NCI-H1048 (cell line): ENCODE measurements at regions not wholly inside any gene's neighbourhood (a gene's known extent, or its start where the extent isn't known, plus 50 kb on each side); places are given as distances from the start of the nearest gene placed in this dataset.
"Not testable (repeated sequence)": the region's sequence is repeated elsewhere in the genome, so short reads cannot be mapped to it uniquely, and the experiment has no call there.

Experiments
- DNase-seq: peaks from one replicate; lab custom pipeline; 2025; lab: John Stamatoyannopoulos, UW

DNA sequence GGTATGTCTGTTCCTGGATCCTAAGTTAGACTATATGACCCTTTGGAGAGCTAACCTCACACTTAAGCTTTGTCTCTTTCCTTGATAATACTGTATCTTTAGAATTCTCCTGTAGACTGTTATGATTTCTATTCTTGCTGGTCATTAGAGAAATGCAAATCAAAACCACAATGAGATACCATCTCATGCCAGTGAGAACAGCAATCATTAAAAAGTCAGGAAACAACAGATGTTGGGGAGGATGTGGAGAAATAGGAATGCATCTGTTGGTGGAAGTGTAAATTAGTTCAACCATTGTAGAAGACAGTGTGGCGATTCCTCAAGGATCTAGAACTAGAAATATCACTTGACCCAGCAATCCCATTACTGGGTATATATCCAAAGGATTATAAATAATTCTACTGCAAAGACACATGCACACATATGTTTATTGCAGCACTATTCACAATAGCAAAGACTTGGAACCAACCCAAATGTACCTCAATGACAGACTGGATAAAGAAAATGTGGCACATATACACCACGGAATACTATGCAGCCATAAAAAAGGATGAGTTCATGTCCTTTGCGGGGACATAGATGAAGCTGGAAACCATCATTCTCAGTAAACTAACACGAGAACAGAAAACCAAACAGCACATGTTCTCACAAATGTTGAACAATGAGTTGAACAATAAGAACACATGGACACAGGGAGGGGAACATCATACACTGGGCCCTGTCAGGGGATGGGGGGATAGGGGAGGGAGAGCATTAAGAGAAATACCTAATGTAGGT lies 867.8 kb upstream of the ADGRB3 start:
- DNase-seq: not testable (repeated sequence)

DNA sequence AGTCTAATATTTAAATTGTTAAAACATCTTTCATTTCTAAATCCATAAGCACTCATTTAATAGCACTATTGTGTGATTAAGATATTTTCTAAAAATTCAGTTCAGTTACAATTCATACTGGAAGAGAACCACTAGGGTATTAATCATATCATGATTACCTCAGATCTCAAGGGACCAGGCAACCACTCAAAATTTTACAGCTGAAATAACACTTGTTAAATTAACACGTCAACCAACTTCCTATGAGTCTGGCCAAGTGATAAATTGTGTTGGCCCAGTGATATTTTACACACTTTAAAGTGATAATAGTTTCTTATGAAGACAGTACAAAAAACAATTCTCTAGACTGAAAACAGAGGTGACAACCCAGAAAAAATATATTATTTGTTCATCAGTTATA lies 869.0 kb upstream of the ADGRB3 start:
- DNase-seq: no peak

- no peak for DNase-seq
These were observed 876.1 kb upstream of the ADGRB3 start for GRCh38 chr6:67759001-67759400.

- DNase-seq: no peak
These were observed 877.5 kb upstream of the ADGRB3 start for GRCh38 chr6:67757465-67758033.

DNA sequence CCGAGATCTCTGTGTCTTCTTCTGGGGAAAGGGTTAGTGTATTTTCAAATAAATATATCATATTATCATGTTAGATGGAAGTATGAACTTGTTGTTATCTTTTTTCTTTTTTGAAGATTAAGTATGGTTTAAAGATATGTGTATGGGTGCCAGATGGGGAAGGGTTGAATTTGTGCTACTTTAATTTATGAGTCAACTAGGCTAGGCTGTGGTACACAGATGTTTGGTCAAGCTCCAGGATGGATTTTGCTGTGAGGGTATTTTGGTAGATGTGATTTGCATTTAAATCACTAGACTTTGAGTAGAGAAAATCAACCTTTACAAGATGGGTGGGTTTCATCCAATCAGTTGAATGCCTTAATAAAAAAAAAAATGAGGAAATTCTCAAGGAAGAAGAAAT lies 886.6 kb upstream of the ADGRB3 start:
- no peak for DNase-seq

DNA sequence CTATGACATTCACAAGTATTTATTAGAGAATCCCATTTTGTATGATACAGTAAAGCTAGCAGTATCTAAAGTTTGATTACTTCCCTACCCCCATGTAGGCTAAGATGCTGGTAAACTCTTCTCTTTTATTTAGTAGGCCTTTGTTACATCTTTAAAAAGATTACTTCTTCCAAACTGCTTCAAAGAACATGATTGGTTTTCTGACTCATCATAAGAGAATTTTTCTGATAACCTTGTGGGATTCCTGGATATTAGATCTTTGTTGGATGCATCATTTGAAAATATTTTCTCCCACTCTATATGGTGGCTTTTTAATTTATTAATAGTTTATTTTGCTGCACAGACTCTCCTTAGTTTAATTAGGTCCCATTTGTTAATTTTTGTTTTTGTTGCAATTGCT lies 898.3 kb upstream of the ADGRB3 start:
- no peak for DNase-seq

DNA sequence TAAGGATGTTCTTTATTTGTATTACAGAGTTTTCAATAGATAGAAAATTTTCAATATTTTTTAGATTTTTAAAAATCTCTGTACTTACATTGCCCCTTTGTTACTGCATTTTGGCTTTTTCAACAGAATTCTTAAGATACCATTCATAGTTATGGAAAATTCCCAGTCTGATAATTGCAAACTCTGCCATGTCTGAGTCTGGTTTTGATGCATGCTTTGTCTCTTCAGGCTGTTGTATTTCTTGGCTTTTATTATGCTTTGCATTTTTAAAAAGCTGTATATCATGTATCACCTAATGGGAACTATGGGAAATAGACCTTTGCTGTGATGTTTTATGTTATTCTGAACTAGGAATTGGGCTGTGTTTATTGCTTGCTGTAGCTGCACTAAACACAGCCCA lies 898.9 kb upstream of the ADGRB3 start:
- no peak for DNase-seq

DNA sequence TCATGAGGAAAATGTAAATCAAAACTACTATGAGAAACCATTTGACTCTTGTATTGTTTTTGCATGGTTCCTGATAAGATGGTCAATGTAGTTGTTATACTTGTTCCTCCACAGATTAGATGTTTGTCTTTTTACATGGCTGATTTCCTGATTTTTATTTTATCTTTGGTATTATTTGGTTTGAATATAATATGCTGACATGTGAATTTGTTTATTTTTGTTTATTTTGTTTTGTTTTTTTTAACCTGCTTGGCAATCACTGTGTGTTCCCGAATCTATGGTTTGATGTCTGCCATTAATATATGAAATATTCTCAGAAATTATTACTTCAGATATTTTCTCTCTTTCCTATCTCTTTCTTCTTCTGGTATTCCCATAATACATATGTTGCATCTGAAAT lies 899.5 kb upstream of the ADGRB3 start:
- no peak for DNase-seq

DNA sequence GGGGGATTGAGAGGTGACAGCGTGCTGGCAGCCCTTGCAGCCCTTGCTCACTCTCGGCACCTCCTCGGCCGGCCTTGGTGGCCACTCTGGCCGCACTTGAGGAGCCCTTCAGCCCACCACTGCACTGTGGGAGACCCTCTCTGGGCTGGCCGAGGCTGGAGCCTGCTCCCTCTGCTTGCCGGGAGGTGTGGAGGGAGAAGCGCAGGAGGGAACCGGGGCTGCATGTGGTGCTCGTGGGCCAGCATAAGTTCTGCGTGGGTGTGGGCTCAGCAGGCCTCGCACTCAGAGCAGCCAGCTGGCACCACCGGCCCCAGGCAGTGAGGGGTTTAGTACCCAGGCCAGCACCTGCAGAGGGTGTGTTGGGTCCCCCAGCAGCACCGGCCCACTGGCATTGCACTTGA lies 912.2 kb upstream of the ADGRB3 start:
- DNase-seq: no peak

GRCh38 chr6:67717281-67717680 lies 917.8 kb upstream of the ADGRB3 start:
- DNase-seq: no peak

DNA sequence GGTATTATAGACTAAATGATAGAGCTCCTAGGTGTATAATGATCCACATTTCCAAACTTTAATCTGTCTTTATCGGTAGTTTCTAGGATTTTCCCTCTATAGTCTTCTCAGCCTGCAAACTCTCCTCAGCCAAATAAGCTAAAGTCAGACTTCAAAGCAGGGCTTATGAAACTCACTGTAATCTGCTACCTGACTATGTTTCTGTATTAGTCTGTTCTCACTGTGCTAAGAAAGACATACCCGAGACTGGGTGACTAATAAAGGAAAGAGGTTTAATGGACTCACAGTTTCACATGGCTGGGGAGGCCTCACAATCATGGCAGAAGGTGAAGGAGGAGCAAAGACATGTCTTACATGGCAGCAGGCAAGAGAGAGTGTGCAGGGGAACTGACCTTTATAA lies 928.7 kb upstream of the ADGRB3 start:
- DNase-seq: no peak

- no peak for DNase-seq
These were observed 936.5 kb upstream of the ADGRB3 start for GRCh38 chr6:67698534-67698933.

DNA sequence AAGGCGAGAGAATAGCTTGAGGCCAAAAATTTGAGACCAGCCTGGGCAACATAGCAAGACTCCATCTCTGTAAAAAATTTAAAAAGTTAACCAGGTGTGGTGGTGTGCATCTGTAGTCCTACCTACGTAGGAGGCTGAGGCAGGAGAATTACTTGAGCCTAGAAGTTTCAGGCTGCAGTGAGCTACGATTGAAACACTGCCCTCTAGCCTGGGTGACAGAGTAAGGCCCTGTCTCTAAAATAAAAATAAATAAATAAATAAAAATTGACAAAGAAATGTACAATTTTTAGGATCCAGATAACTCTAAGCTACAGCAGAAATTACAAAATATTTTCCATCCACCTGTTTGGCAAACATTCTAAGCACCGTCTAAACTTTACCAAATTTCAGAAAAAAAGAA lies 941.0 kb upstream of the ADGRB3 start:
- DNase-seq: no peak

GRCh38 chr6:67689329-67689728 lies 945.8 kb upstream of the ADGRB3 start:
- no peak for DNase-seq

GRCh38 chr6:67687396-67687795 lies 947.7 kb upstream of the ADGRB3 start:
- DNase-seq: no peak

DNA sequence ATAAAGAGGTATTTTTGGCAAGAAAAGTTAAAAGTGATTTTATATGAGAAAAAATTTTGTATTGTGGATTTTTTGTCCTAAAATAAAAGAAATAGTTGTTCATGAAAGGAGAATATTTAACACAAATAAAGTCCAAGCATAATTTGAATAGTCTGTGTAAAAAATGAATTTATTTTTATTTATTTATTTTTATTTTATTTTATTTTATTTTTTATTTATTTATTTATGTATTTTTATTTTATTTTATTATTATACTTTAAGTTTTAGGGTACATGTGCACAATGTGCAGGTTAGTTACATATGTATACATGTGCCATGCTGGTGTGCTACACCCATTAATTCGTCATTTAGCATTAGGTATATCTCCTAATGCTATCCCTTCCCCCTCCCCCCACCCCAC lies 948.9 kb upstream of the ADGRB3 start:
- not testable (repeated sequence) for DNase-seq

DNA sequence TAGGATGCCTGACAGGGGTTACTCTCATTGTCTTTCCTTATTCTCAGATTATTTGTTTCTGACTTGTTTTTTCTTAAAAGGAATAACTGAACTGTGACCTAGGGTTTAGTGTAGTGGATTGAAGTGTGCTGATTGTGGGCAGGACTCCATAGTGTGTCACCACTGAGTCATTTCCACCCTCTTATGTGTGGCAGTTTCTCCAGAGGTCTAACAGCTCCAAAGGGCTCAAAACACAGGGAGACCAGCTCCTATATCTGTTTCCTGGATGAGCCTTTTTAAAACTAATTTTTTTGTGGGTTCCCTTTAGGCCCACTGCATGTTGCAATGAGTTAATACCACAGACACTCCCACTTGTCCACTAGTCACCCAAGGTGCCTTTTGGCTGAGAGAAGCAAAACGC lies 951.1 kb upstream of the ADGRB3 start:
- no peak for DNase-seq

DNA sequence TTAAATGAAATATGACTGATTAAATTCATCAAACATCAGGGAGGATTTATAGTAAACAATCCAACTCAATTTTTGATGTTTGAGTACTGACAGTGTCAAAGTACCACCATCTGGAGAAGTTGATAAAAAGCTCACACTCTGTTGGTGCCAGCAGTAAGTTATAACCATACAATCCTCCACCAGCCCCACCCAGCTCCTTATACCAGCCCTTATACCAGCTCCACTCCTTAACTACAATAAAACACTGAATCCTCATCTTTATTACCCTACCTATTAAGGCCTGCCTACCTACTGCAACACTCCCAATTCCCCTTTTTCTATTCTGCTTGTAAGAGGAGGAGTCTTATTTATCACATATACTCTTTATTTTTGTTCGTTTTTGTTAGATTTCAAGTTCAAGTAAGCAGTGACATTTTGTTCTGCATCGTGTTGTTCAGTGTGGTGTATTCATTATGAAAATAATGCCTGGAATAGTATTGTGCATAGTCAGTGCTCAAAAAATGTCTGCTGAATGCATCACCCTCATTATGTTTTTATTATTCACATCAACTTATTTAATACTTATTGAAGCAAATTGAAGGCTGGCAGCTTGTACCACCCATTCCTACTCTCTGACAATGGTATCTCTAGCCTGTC lies 954.7 kb upstream of the ADGRB3 start:
- DNase-seq: no peak

GRCh38 chr6:67679566-67680296 lies 955.4 kb upstream of the ADGRB3 start:
- no peak for DNase-seq

GRCh38 chr6:67676892-67677291 lies 958.2 kb upstream of the ADGRB3 start:
- DNase-seq: no peak

- no peak for DNase-seq
These were observed 967.3 kb upstream of the ADGRB3 start for GRCh38 chr6:67667637-67668422.
